Stomach (tissue), 4 donors: ENCODE measurements at regions not wholly inside any gene's neighbourhood (a gene's known extent, or its start where the extent isn't known, plus 50 kb on each side); places are given as distances from the start of the nearest gene placed in this dataset.

Experiments
- EP300 ChIP-seq: sonication (generic); formaldehyde crosslinking; IDR thresholded peaks from one replicate; pipeline ENCODE4 v1.6.1; 2017; ENCODE audit warnings: antibody characterized with exemption
- POLR2A ChIP-seq, 4 donors: fragments of 450-650 bp; IDR thresholded peaks; one replicate each; pipeline ENCODE4 v1.6.1; 2016; ENCODE audit warnings: antibody characterized with exemption in 4 of 4, control low read depth in 2 of 4, mild to moderate bottlenecking in 1 of 4, moderate library complexity in 1 of 4
- POLR2AphosphoS5 ChIP-seq, 3 donors: sonication (generic); formaldehyde crosslinking; IDR thresholded peaks; one replicate each; pipeline ENCODE4 v1.6.1; 2016; ENCODE audit warnings: antibody characterized with exemption in 3 of 3
- TF ChIP-seq, protein P1 (sequence below), 7 experiments: fragments of 450-650 bp in 4 of 7; fragments of 200-600 bp in 3 of 7; sonication (generic) in 3 of 7; IDR thresholded peaks; one replicate each; pipeline ENCODE4 v1.5.1; 2016 to 2019; ENCODE audit warnings: antibody characterized with exemption in 7 of 7, control low read depth in 2 of 7, mild to moderate bottlenecking in 1 of 7

DNA sequence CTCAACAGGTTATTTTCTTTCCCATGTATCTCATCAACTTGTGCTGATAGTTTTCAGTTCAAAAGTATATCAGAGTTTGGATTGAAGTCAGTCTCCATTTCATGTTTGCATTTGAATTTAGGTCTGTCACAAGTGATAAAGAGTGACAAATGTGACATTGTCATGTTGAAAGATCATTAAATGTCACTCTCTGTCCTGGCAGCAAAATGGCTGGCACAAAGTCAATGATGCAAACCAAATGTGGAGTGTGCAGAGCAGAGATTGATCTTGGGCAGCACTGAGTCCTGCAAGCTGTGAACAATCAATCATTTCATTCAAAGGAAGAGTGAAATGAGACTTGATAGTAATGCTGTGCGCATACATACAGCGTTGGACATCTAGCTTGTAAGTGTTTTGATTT is 421.8 kb upstream of the CDH7 start:
- no peak for TF ChIP-seq POLR2A (IDR thresholded peaks at IDR 0.05)
- TF ChIP-seq, protein P1, sequence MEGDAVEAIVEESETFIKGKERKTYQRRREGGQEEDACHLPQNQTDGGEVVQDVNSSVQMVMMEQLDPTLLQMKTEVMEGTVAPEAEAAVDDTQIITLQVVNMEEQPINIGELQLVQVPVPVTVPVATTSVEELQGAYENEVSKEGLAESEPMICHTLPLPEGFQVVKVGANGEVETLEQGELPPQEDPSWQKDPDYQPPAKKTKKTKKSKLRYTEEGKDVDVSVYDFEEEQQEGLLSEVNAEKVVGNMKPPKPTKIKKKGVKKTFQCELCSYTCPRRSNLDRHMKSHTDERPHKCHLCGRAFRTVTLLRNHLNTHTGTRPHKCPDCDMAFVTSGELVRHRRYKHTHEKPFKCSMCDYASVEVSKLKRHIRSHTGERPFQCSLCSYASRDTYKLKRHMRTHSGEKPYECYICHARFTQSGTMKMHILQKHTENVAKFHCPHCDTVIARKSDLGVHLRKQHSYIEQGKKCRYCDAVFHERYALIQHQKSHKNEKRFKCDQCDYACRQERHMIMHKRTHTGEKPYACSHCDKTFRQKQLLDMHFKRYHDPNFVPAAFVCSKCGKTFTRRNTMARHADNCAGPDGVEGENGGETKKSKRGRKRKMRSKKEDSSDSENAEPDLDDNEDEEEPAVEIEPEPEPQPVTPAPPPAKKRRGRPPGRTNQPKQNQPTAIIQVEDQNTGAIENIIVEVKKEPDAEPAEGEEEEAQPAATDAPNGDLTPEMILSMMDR (IDR thresholded peaks at IDR 0.05): no peak
- no peak for TF ChIP-seq POLR2AphosphoS5 (IDR thresholded peaks at IDR 0.05)
- no peak for TF ChIP-seq EP300
